WERI-Rb-1 (cell line): ENCODE measurements at regions not wholly inside any gene's neighbourhood (a gene's known extent, or its start where the extent isn't known, plus 50 kb on each side); places are given as distances from the start of the nearest gene placed in this dataset.

Experiments
- DNase-seq: peaks from one replicate; pipeline ENCODE4 v3.0.0-alpha.2; 2020
- H3K27ac ChIP-seq: fragments of 250-450 bp; sonication (Bioruptor Pico); 2 replicates; pipeline ENCODE4 v1.5.1; 2020; ENCODE audit warnings: mild to moderate bottlenecking, moderate library complexity
- H3K27me3 ChIP-seq: fragments of 250-450 bp; sonication (Bioruptor Pico); 2 replicates; pipeline ENCODE4 v1.5.1; 2021; ENCODE audit warnings: mild to moderate bottlenecking, low read depth, moderate library complexity; ENCODE audit not compliant: insufficient read depth, severe bottlenecking
- H3K36me3 ChIP-seq: fragments of 250-450 bp; sonication (Bioruptor Pico); 2 replicates; pipeline ENCODE4 v1.5.1; 2020; ENCODE audit warnings: mild to moderate bottlenecking, moderate library complexity
- H3K4me3 ChIP-seq: 2 replicates; pipeline ENCODE4 v1.5.1; 2011; ENCODE audit warnings: low read depth, mild to moderate bottlenecking, control low read depth, low read length
- H3K9me3 ChIP-seq: fragments of 250-450 bp; sonication (Bioruptor Pico); 2 replicates; pipeline ENCODE4 v1.5.1; 2021; ENCODE audit warnings: mild to moderate bottlenecking, moderate library complexity; ENCODE audit not compliant: severe bottlenecking
- TF ChIP-seq, protein P1 (sequence below): IDR thresholded peaks from 2 replicates; pipeline ENCODE4 v1.5.1; 2011; ENCODE audit warnings: low read depth, mild to moderate bottlenecking, control low read depth, inconsistent platforms, low read length

DNA sequence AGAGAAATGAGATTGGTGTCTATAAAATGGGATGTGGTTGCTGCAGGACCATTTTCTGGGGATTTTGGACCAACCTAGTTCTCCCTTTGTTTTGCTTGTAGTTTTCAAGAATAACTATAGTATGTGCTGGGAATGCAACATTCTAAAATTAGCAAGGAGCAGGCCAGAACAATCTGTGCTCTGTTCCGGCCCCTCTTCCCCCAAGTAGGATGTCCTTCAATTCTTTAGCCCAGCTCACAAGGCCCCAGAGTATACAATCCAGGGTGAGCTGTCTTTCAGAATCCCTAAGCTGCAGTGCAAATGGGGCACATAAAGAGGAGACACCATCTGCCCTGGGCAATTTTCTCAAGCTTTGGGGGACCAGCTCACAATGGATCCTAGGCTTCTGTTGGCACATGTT lies 809.1 kb downstream of the TNS3 start:
- no peak for DNase-seq

DNA sequence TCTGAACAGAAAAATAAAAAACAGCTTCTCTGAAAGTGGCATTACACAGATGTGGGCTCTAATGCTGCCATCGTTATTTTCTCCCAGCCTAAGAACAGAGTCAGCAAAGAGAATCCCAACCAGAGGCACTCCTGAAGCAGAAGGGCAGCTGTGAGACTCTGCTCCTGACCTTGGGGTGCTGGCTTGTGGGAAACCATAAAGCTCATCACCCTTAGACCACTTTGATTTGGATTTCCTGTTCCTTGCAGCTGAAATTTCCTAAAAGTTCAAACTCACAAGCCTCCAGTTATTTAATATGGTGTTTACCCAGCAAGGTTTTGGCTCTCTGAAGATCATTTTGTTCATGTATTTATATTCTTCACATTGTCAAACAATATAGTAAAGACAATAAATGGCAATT lies 814.8 kb downstream of the TNS3 start:
- no peak overlapping the region for H3K27ac ChIP-seq
- no peak overlapping the region for H3K4me3 ChIP-seq
- no peaks in the 10 kb centered on the region for H3K9me3 ChIP-seq
- no peak for DNase-seq
- H3K36me3 ChIP-seq: no peaks in the 10 kb centered on the region
- H3K27me3 ChIP-seq: no peaks in the 10 kb centered on the region
- TF ChIP-seq, protein P1, sequence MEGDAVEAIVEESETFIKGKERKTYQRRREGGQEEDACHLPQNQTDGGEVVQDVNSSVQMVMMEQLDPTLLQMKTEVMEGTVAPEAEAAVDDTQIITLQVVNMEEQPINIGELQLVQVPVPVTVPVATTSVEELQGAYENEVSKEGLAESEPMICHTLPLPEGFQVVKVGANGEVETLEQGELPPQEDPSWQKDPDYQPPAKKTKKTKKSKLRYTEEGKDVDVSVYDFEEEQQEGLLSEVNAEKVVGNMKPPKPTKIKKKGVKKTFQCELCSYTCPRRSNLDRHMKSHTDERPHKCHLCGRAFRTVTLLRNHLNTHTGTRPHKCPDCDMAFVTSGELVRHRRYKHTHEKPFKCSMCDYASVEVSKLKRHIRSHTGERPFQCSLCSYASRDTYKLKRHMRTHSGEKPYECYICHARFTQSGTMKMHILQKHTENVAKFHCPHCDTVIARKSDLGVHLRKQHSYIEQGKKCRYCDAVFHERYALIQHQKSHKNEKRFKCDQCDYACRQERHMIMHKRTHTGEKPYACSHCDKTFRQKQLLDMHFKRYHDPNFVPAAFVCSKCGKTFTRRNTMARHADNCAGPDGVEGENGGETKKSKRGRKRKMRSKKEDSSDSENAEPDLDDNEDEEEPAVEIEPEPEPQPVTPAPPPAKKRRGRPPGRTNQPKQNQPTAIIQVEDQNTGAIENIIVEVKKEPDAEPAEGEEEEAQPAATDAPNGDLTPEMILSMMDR: no peak

More for the DNA sequence above, 809.1 kb downstream of the TNS3 start:
- H3K4me3 ChIP-seq: no peak overlapping the region
- TF ChIP-seq, protein P1: no peak
- H3K9me3 ChIP-seq: no peaks in the 10 kb centered on the region
- no peaks in the 10 kb centered on the region for H3K36me3 ChIP-seq
- H3K27ac ChIP-seq: no peak overlapping the region
- no peaks in the 10 kb centered on the region for H3K27me3 ChIP-seq

DNA sequence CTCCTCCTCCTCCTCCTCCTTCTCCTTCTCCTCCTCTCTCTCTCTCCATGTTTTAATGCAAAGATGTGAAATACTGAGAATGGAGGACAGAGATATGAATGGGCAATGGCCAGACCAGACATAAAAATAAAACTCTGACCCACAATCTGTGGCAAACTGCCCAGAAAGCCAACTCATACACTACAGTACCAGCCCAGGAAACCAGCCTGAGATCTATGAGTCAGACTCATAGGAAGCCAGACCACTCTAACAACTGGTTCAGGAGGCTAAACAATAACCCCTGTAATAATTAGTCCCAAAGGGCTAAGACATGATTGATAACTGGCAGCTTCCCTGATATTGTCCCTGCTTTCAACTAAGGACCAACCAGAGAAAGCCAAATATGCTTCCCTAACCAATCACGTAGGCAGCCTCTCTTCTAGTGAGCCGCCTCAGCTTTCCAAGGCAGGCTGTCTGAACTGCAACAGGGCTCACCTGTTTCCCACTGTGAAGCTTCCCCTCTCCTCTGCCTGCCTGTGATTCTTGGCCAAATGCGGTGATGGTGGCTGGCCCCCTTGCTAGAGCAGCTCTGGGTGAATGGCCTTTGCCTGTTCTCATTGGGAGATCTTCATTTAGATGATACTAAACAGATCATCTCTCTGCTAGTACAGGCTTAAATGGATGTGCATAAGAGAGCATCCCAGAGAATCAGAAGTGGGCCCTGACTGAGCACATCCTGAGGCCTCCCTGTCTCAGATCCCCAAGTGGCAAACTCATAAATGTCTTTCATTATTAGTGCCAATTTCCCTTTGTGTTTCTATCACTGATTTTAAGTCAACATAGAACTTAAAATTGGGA lies 817.6 kb downstream of the TNS3 start:
- H3K4me3 ChIP-seq: no peak overlapping the region
- H3K27me3 ChIP-seq: no peaks in the 10 kb centered on the region
- TF ChIP-seq, protein P1: no peak
- DNase-seq: no peak
- no peak overlapping the region for H3K27ac ChIP-seq
- H3K36me3 ChIP-seq: no peaks in the 10 kb centered on the region
- H3K9me3 ChIP-seq: no peaks in the 10 kb centered on the region

DNA sequence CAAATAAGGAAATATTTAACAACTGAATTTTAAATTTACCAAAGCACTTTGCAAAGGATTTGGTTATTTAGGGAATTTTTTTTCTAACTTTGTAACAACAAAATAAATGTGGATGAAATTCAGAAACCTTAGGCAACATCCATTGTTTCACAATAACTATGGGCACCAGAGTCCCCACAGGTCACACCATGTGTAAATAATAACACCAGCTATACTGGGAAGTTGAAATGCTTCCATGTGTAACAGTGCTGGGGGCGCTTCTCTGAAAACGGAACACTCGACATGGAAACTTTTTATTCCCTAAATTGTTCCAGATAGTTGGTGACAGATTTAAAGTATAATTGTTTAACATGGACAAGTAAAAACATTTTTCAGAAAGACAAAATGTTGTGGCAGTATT lies 818.6 kb downstream of the TNS3 start:
- H3K36me3 ChIP-seq: no peaks in the 10 kb centered on the region
- H3K9me3 ChIP-seq: no peaks in the 10 kb centered on the region
- TF ChIP-seq, protein P1: no peak
- no peaks in the 10 kb centered on the region for H3K27me3 ChIP-seq
- no peak overlapping the region for H3K27ac ChIP-seq
- DNase-seq: no peak
- H3K4me3 ChIP-seq: no peak overlapping the region

DNA sequence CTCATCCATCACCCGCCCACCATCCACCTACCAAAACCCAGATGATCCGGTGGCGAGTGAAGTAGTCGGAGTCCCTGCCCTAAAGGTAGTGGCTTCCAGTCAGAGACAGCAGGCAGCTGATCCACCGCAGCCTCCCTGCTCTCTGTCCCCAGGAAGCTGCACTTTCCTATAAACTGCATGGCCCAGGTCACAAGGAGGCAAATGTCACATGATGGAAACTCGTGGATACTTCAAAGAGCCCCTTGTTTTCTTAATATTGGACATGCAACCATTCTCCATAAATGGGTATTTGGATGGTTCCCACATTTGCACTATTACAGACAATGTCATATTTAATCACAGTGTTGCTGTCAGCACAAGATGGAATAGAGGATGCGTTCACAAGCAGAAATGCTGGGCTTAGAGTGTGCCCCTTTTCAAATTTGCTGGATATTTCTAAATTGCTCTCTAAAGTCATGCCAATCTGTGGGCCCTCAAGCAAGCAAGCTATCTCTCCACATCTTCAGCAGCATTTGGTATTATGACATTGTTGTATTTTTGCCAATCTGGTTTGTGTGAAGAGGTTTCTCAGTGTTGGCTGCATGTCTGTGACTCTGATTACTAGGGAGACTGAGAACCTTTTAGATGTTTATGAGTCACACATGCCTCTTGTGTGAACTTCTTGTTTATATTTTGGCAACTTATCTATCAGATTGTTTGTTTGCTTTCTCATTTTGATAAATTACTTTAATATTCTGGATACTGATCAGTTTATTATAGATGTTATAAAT lies 822.0 kb downstream of the TNS3 start:
- TF ChIP-seq, protein P1: no peak
- DNase-seq: no peak

More for the DNA sequence above, 822.0 kb downstream of the TNS3 start:
- Histone ChIP-seq H3K36me3 (no peaks in the 10 kb centered on the region), H3K4me3 (no peak overlapping the region), H3K27ac (no peak overlapping the region), H3K9me3 (no peaks in the 10 kb centered on the region), H3K27me3 (no peaks in the 10 kb centered on the region)
